ENCODE measurements at regions not wholly inside any gene's neighbourhood (a gene's known extent, or its start where the extent isn't known, plus 50 kb on each side); places are given as distances from the start of the nearest gene placed in this dataset.
A peak's percentile ranks its signal among the peaks of the same experiment; 100 is the strongest.

GRCh38 chr20:40491009-40491590 is 197.9 kb downstream of the MAFB start:
- Histone ChIP-seq H3K36me3 (ENCODE audit: control insufficient read depth, insufficient read depth, low read length) (no peaks in the 10 kb centered on the region), H3K27ac (ENCODE audit: low read depth, low read length) (no peak overlapping the region), H3K27me3 (ENCODE audit: control insufficient read depth, insufficient read depth, low read length) (no peaks in the 10 kb centered on the region), H3K4me1 (ENCODE audit: control insufficient read depth, insufficient read depth, low read length) (no peaks in the 10 kb centered on the region), H3K4me3 (ENCODE audit: low read depth, low read length) (no peak overlapping the region), H3K9me3 (ENCODE audit: control insufficient read depth, insufficient read depth, low read length) (no peaks in the 10 kb centered on the region)
- no peak for DNase-seq (ENCODE audit: low read depth in 4 of 6, low spot score in 6 of 6)
- 100% methylated on average over 1 of the region's 5 CpGs for WGBS (ENCODE audit: insufficient coverage)

- Histone ChIP-seq H3K36me3 (ENCODE audit: control insufficient read depth, insufficient read depth, low read length) (no peaks in the 10 kb centered on the region), H3K27me3 (ENCODE audit: control insufficient read depth, insufficient read depth, low read length) (no peaks in the 10 kb centered on the region), H3K4me1 (ENCODE audit: control insufficient read depth, insufficient read depth, low read length) (no peaks in the 10 kb centered on the region), H3K4me3 (ENCODE audit: low read depth, low read length) (no peak overlapping the region), H3K9me3 (ENCODE audit: control insufficient read depth, insufficient read depth, low read length) (no peaks in the 10 kb centered on the region), H3K27ac (ENCODE audit: low read depth, low read length) (no peak overlapping the region)
- WGBS (ENCODE audit: insufficient coverage), result 94% methylated on average over 2 of the region's 2 CpGs
- DNase-seq (ENCODE audit: low read depth in 4 of 6, low spot score in 6 of 6), result no peak
Observed at GRCh38 chr20:40489886-40490285, 199.2 kb downstream of the MAFB start.

GRCh38 chr20:40488401-40488800 is 200.6 kb downstream of the MAFB start:
- Histone ChIP-seq H3K9me3 (ENCODE audit: control insufficient read depth, insufficient read depth, low read length) (no peaks in the 10 kb centered on the region), H3K4me3 (ENCODE audit: low read depth, low read length) (no peak overlapping the region), H3K27ac (ENCODE audit: low read depth, low read length) (no peak overlapping the region), H3K27me3 (ENCODE audit: control insufficient read depth, insufficient read depth, low read length) (no peaks in the 10 kb centered on the region), H3K4me1 (ENCODE audit: control insufficient read depth, insufficient read depth, low read length) (no peaks in the 10 kb centered on the region), H3K36me3 (ENCODE audit: control insufficient read depth, insufficient read depth, low read length) (no peaks in the 10 kb centered on the region)
- no peak for DNase-seq (ENCODE audit: low read depth in 4 of 6, low spot score in 6 of 6)
- WGBS (ENCODE audit: insufficient coverage), result 60% methylated on average over 1 of the region's 3 CpGs

- H3K36me3 ChIP-seq (ENCODE audit: control insufficient read depth, insufficient read depth, low read length), result no peaks in the 10 kb centered on the region
- no peaks in the 10 kb centered on the region for H3K4me1 ChIP-seq (ENCODE audit: control insufficient read depth, insufficient read depth, low read length)
- WGBS (ENCODE audit: insufficient coverage), result 86% methylated on average over 3 of the region's 3 CpGs
- no peak for DNase-seq (ENCODE audit: low read depth in 4 of 6, low spot score in 6 of 6)
- H3K27me3 ChIP-seq (ENCODE audit: control insufficient read depth, insufficient read depth, low read length), result no peaks in the 10 kb centered on the region
- H3K27ac ChIP-seq (ENCODE audit: low read depth, low read length), result no peak overlapping the region
- H3K9me3 ChIP-seq (ENCODE audit: control insufficient read depth, insufficient read depth, low read length), result no peaks in the 10 kb centered on the region
- no peak overlapping the region for H3K4me3 ChIP-seq (ENCODE audit: low read depth, low read length)
Observed at GRCh38 chr20:40486297-40486696, 202.7 kb downstream of the MAFB start.

GRCh38 chr20:40481743-40482458 is 207.1 kb downstream of the MAFB start:
- Histone ChIP-seq H3K9me3 (ENCODE audit: control insufficient read depth, insufficient read depth, low read length) (no peaks in the 10 kb centered on the region), H3K27me3 (ENCODE audit: control insufficient read depth, insufficient read depth, low read length) (no peaks in the 10 kb centered on the region), H3K4me1 (ENCODE audit: control insufficient read depth, insufficient read depth, low read length) (no peaks in the 10 kb centered on the region), H3K4me3 (ENCODE audit: low read depth, low read length) (no peak overlapping the region), H3K27ac (ENCODE audit: low read depth, low read length) (no peak overlapping the region), H3K36me3 (ENCODE audit: control insufficient read depth, insufficient read depth, low read length) (no peaks in the 10 kb centered on the region)
- DNase-seq (ENCODE audit: low read depth in 4 of 6, low spot score in 6 of 6), result no peak
- WGBS (ENCODE audit: insufficient coverage), result 98% methylated on average over 4 of the region's 7 CpGs

DNA sequence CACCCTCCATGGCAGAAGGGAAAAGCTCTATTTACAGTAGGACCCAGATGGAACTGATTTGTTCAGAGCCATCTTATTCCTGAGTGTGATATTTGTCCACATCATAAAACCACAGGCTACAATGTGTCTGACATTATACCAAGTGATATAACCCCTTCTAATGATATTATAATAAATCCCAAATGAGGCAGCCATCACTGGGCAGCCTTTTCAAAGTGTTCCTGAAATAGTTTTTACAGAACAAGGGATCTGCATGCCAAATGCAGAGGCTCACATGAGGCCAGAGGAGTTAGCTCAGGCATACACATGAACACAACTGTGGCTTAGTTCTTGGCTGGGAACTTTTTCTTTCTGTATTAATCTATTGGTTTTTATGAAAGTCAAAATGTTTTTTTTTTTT is 207.7 kb downstream of the MAFB start:
- no peaks in the 10 kb centered on the region for H3K9me3 ChIP-seq (ENCODE audit: control insufficient read depth, insufficient read depth, low read length)
- no peaks in the 10 kb centered on the region for H3K27me3 ChIP-seq (ENCODE audit: control insufficient read depth, insufficient read depth, low read length)
- peak in 2 of 6 donors; percentile 14 to 82 for DNase-seq (ENCODE audit: low read depth in 4 of 6, low spot score in 6 of 6)

DNA sequence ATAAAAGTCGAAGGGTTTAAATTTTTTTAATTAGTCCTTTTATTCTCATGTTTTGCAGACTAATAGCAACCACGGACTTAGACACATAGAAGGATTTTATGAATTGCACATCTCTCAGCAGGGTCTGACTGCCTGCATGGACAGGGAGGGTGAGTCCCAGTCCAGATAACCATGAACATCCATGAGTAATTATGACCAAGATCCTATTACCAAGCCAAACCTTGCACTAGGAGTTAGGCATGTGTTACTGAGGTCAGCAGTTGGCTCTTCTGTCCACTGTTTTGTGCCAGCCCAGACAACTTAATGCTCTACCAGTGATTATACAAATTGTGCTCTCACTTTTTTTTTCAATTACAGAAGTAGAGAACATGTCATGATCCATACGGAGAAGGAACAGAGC is 211.2 kb downstream of the MAFB start:
- H3K36me3 ChIP-seq (ENCODE audit: control insufficient read depth, insufficient read depth, low read length), result no peaks in the 10 kb centered on the region
- no CpG with 5 or more reads among the region's 3 CpGs for WGBS (ENCODE audit: insufficient coverage)
- H3K9me3 ChIP-seq (ENCODE audit: control insufficient read depth, insufficient read depth, low read length), result no peaks in the 10 kb centered on the region
- no peak overlapping the region for H3K4me3 ChIP-seq (ENCODE audit: low read depth, low read length)
- peaks cover 3% of the 10 kb centered on the region for H3K4me1 ChIP-seq (ENCODE audit: control insufficient read depth, insufficient read depth, low read length)
- H3K27me3 ChIP-seq (ENCODE audit: control insufficient read depth, insufficient read depth, low read length), result no peaks in the 10 kb centered on the region
- H3K27ac ChIP-seq (ENCODE audit: low read depth, low read length), result no peak overlapping the region
- DNase-seq (ENCODE audit: low read depth in 4 of 6, low spot score in 6 of 6), result no peak

More for the DNA sequence above, 207.7 kb downstream of the MAFB start:
- Histone ChIP-seq H3K27ac (ENCODE audit: low read depth, low read length) (no peak overlapping the region), H3K36me3 (ENCODE audit: control insufficient read depth, insufficient read depth, low read length) (no peaks in the 10 kb centered on the region), H3K4me1 (ENCODE audit: control insufficient read depth, insufficient read depth, low read length) (no peaks in the 10 kb centered on the region), H3K4me3 (ENCODE audit: low read depth, low read length) (no peak overlapping the region)

DNA sequence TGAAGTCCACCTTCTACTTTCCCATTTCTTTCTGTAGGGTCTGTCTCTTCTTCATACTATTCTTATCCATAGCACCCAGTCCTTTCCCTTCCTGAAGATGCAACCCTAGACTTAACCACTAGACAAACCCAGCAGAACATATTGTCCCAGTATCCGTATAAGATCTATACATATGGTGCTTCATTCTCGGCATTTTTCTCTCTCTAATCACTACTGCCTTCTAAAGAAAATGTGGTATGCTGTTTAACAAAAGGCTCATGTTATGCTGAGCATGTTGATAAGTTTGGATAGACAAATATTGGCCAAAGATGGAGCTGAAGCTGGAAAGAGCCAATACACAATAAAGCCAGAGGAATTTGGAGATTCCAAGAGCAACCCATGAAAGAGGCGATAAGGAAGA is 212.6 kb downstream of the MAFB start:
- no peak for DNase-seq (ENCODE audit: low read depth in 4 of 6, low spot score in 6 of 6)
- Histone ChIP-seq H3K27me3 (ENCODE audit: control insufficient read depth, insufficient read depth, low read length) (no peaks in the 10 kb centered on the region), H3K4me3 (ENCODE audit: low read depth, low read length) (no peak overlapping the region), H3K4me1 (ENCODE audit: control insufficient read depth, insufficient read depth, low read length) (peaks cover 3% of the 10 kb centered on the region), H3K27ac (ENCODE audit: low read depth, low read length) (no peak overlapping the region), H3K36me3 (ENCODE audit: control insufficient read depth, insufficient read depth, low read length) (no peaks in the 10 kb centered on the region), H3K9me3 (ENCODE audit: control insufficient read depth, insufficient read depth, low read length) (no peaks in the 10 kb centered on the region)
- 100% methylated on average over 1 of the region's 3 CpGs for WGBS (ENCODE audit: insufficient coverage)

GRCh38 chr20:40472905-40473304 is 216.1 kb downstream of the MAFB start:
- H3K9me3 ChIP-seq (ENCODE audit: control insufficient read depth, insufficient read depth, low read length), result no peaks in the 10 kb centered on the region
- H3K4me1 ChIP-seq (ENCODE audit: control insufficient read depth, insufficient read depth, low read length), result peaks cover 7% of the 10 kb centered on the region
- no peak overlapping the region for H3K4me3 ChIP-seq (ENCODE audit: low read depth, low read length)
- no peaks in the 10 kb centered on the region for H3K27me3 ChIP-seq (ENCODE audit: control insufficient read depth, insufficient read depth, low read length)
- no peak for DNase-seq (ENCODE audit: low read depth in 4 of 6, low spot score in 6 of 6)
- 78% methylated on average over 1 of the region's 1 CpG for WGBS (ENCODE audit: insufficient coverage)
- no peaks in the 10 kb centered on the region for H3K36me3 ChIP-seq (ENCODE audit: control insufficient read depth, insufficient read depth, low read length)
- H3K27ac ChIP-seq (ENCODE audit: low read depth, low read length), result no peak overlapping the region

GRCh38 chr20:40471261-40471629 is 217.8 kb downstream of the MAFB start:
- H3K27ac ChIP-seq (ENCODE audit: low read depth, low read length), result no peak overlapping the region
- H3K4me3 ChIP-seq (ENCODE audit: low read depth, low read length), result no peak overlapping the region
- DNase-seq (ENCODE audit: low read depth in 4 of 6, low spot score in 6 of 6), result peak in 3 of 6 donors; percentile 2 to 79 (median 32)
- WGBS (ENCODE audit: insufficient coverage), result 78% methylated on average over 3 of the region's 4 CpGs
- H3K9me3 ChIP-seq (ENCODE audit: control insufficient read depth, insufficient read depth, low read length), result no peaks in the 10 kb centered on the region
- peaks cover 7% of the 10 kb centered on the region for H3K4me1 ChIP-seq (ENCODE audit: control insufficient read depth, insufficient read depth, low read length)
- H3K36me3 ChIP-seq (ENCODE audit: control insufficient read depth, insufficient read depth, low read length), result no peaks in the 10 kb centered on the region
- H3K27me3 ChIP-seq (ENCODE audit: control insufficient read depth, insufficient read depth, low read length), result no peaks in the 10 kb centered on the region
